ENCODE measurements at regions not wholly inside any gene's neighbourhood (a gene's known extent, or its start where the extent isn't known, plus 50 kb on each side); places are given as distances from the start of the nearest gene placed in this dataset.

- TF ChIP-seq MAX (IDR thresholded peaks at IDR 0.05; ENCODE audit: low read depth, low read length), result 0 out of 2 replicates have a peak, but pooled peaks have one; percentile 16
- TF ChIP-seq CTCF (IDR thresholded peaks at IDR 0.05; ENCODE audit: low read depth, low read length), result no peak
These were observed 358.4 kb upstream of the SOX5 start for GRCh38 chr12:24307716-24308335.

GRCh38 chr12:24307153-24307552 is 357.7 kb upstream of the SOX5 start:
- no peak for DNase-seq (ENCODE audit: low read depth)
- TF ChIP-seq CTCF (IDR thresholded peaks at IDR 0.05; ENCODE audit: low read depth, low read length) (no peak), MAX (IDR thresholded peaks at IDR 0.05; ENCODE audit: low read depth, low read length) (no peak), MYC (IDR thresholded peaks at IDR 0.05; ENCODE audit: low read depth, low read length) (no peak), POLR2A (IDR thresholded peaks at IDR 0.05; ENCODE audit: extremely low read depth, insufficient read length) (no peak)
- no peak overlapping the region for H3K4me3 ChIP-seq (ENCODE audit: low read depth, low read length)

More at GRCh38 chr12:24307716-24308335, 358.4 kb upstream of the SOX5 start:
- H3K4me3 ChIP-seq (ENCODE audit: low read depth, low read length), result no peak overlapping the region
- peak; percentile 59 for DNase-seq (ENCODE audit: low read depth)

- no peak overlapping the region for H3K4me3 ChIP-seq (ENCODE audit: low read depth, low read length)
- no peak for TF ChIP-seq CTCF (IDR thresholded peaks at IDR 0.05; ENCODE audit: low read depth, low read length)
- TF ChIP-seq MAX (IDR thresholded peaks at IDR 0.05; ENCODE audit: low read depth, low read length), result no peak
- TF ChIP-seq MYC (IDR thresholded peaks at IDR 0.05; ENCODE audit: low read depth, low read length), result no peak
- no peak for TF ChIP-seq POLR2A (IDR thresholded peaks at IDR 0.05; ENCODE audit: extremely low read depth, insufficient read length)
- no peak for DNase-seq (ENCODE audit: low read depth)
These were observed 356.5 kb upstream of the SOX5 start for GRCh38 chr12:24306001-24306400.

GRCh38 chr12:24304285-24304684 is 354.8 kb upstream of the SOX5 start:
- no peak for TF ChIP-seq MYC (IDR thresholded peaks at IDR 0.05; ENCODE audit: low read depth, low read length)
- TF ChIP-seq CTCF (IDR thresholded peaks at IDR 0.05; ENCODE audit: low read depth, low read length), result no peak
- no peak for TF ChIP-seq POLR2A (IDR thresholded peaks at IDR 0.05; ENCODE audit: extremely low read depth, insufficient read length)
- TF ChIP-seq MAX (IDR thresholded peaks at IDR 0.05; ENCODE audit: low read depth, low read length), result no peak
- DNase-seq (ENCODE audit: low read depth), result no peak
- H3K4me3 ChIP-seq (ENCODE audit: low read depth, low read length), result no peak overlapping the region

GRCh38 chr12:24302708-24303107 is 353.2 kb upstream of the SOX5 start:
- no peak for TF ChIP-seq MAX (IDR thresholded peaks at IDR 0.05; ENCODE audit: low read depth, low read length)
- TF ChIP-seq POLR2A (IDR thresholded peaks at IDR 0.05; ENCODE audit: extremely low read depth, insufficient read length), result no peak
- no peak for TF ChIP-seq MYC (IDR thresholded peaks at IDR 0.05; ENCODE audit: low read depth, low read length)
- TF ChIP-seq CTCF (IDR thresholded peaks at IDR 0.05; ENCODE audit: low read depth, low read length), result no peak
- DNase-seq (ENCODE audit: low read depth), result no peak
- no peak overlapping the region for H3K4me3 ChIP-seq (ENCODE audit: low read depth, low read length)

Measured in NB4 (cell line).